Parathyroid adenoma (tissue), 2 donors: ENCODE measurements at regions not wholly inside any gene's neighbourhood (a gene's known extent, or its start where the extent isn't known, plus 50 kb on each side); places are given as distances from the start of the nearest gene placed in this dataset.

Experiments used
- H2AFZ ChIP-seq: fragments of 300-600 bp; sonication (generic); one replicate; pipeline ENCODE4 v1.7.0; 2017; ENCODE audit warnings: antibody characterized with exemption, mild to moderate bottlenecking
- H3K27ac ChIP-seq: fragments of 300-600 bp; sonication (generic); one replicate; pipeline ENCODE4 v1.7.0; 2017
- H3K27me3 ChIP-seq: fragments of 300-600 bp; sonication (generic); one replicate; pipeline ENCODE4 v1.7.0; 2017; ENCODE audit warnings: low read length; ENCODE audit not compliant: control insufficient read depth, insufficient read depth
- H3K36me3 ChIP-seq: fragments of 300-600 bp; sonication (generic); one replicate; pipeline ENCODE4 v1.7.0; 2017; ENCODE audit warnings: low read length; ENCODE audit not compliant: control insufficient read depth, insufficient read depth
- H3K4me1 ChIP-seq: fragments of 300-600 bp; sonication (generic); one replicate; pipeline ENCODE4 v1.7.0; 2017; ENCODE audit warnings: control low read depth
- H3K4me2 ChIP-seq: fragments of 300-600 bp; sonication (generic); one replicate; pipeline ENCODE4 v1.7.0; 2017; ENCODE audit warnings: low read length
- H3K4me3 ChIP-seq: fragments of 300-600 bp; sonication (generic); one replicate; pipeline ENCODE4 v1.7.0; 2017; ENCODE audit warnings: low read depth, low read length
- H3K79me2 ChIP-seq: fragments of 300-600 bp; sonication (generic); one replicate; pipeline ENCODE4 v1.7.0; 2017; ENCODE audit warnings: control low read depth
- H3K9ac ChIP-seq: fragments of 300-600 bp; sonication (generic); one replicate; pipeline ENCODE4 v1.7.0; 2017; ENCODE audit warnings: mild to moderate bottlenecking
- H3K9me3 ChIP-seq: fragments of 300-600 bp; sonication (generic); one replicate; pipeline ENCODE4 v1.7.0; 2017; ENCODE audit warnings: low read length; ENCODE audit not compliant: control insufficient read depth
- TF ChIP-seq, protein P1 (sequence below): fragments of 300-600 bp; sonication (generic); IDR thresholded peaks from one replicate; pipeline ENCODE4 v1.7.0; 2017; ENCODE audit warnings: antibody characterized with exemption, mild to moderate bottlenecking
- donor health status: primary hyperparathyroidism.

DNA sequence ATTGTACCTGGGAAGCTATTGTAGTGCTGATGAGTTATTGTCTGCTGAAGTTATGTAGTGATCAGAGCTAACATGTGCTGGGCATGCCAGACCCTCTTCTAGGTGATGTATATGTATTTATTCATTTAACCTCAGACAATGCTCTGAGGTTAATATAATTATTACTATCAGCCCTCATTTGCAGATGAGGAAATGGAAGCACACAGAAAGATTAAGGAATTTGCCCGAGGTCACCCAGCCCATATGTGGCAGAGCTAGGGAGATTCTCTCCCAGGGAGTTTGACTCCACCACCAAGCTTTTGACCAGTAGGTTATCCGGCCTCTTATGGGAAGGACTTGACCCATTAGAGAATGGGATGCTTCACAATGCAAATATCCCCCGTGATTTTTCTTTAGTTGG lies 114.2 kb upstream of the NAV2 start:
- no peaks in the 10 kb centered on the region for H3K36me3 ChIP-seq
- no peak overlapping the region for H3K4me2 ChIP-seq
- H3K27ac ChIP-seq = no peak overlapping the region
- no peaks in the 10 kb centered on the region for H3K27me3 ChIP-seq
- H3K4me1 ChIP-seq = no peaks in the 10 kb centered on the region
- no peak overlapping the region for H3K9ac ChIP-seq
- H2AFZ ChIP-seq = no peak overlapping the region
- no peaks in the 10 kb centered on the region for H3K9me3 ChIP-seq
- TF ChIP-seq, protein P1, sequence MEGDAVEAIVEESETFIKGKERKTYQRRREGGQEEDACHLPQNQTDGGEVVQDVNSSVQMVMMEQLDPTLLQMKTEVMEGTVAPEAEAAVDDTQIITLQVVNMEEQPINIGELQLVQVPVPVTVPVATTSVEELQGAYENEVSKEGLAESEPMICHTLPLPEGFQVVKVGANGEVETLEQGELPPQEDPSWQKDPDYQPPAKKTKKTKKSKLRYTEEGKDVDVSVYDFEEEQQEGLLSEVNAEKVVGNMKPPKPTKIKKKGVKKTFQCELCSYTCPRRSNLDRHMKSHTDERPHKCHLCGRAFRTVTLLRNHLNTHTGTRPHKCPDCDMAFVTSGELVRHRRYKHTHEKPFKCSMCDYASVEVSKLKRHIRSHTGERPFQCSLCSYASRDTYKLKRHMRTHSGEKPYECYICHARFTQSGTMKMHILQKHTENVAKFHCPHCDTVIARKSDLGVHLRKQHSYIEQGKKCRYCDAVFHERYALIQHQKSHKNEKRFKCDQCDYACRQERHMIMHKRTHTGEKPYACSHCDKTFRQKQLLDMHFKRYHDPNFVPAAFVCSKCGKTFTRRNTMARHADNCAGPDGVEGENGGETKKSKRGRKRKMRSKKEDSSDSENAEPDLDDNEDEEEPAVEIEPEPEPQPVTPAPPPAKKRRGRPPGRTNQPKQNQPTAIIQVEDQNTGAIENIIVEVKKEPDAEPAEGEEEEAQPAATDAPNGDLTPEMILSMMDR = no peak
- no peaks in the 10 kb centered on the region for H3K79me2 ChIP-seq
- H3K4me3 ChIP-seq = no peak overlapping the region

- no peaks in the 10 kb centered on the region for H3K27me3 ChIP-seq
- H3K4me3 ChIP-seq = no peak overlapping the region
- no peaks in the 10 kb centered on the region for H3K79me2 ChIP-seq
- H3K9me3 ChIP-seq = no peaks in the 10 kb centered on the region
- no peak overlapping the region for H2AFZ ChIP-seq
- H3K36me3 ChIP-seq = no peaks in the 10 kb centered on the region
- no peak overlapping the region for H3K9ac ChIP-seq
- no peak overlapping the region for H3K4me2 ChIP-seq
- TF ChIP-seq, protein P1 = no peak
- H3K4me1 ChIP-seq = no peaks in the 10 kb centered on the region
- H3K27ac ChIP-seq = no peak overlapping the region
These were observed 114.8 kb upstream of the NAV2 start for GRCh38 chr11:19597876-19598275.

GRCh38 chr11:19597206-19597605 lies 115.4 kb upstream of the NAV2 start:
- H3K9me3 ChIP-seq = no peaks in the 10 kb centered on the region
- H3K4me2 ChIP-seq = no peak overlapping the region
- H2AFZ ChIP-seq = no peak overlapping the region
- H3K36me3 ChIP-seq = no peaks in the 10 kb centered on the region
- TF ChIP-seq, protein P1 = no peak
- no peak overlapping the region for H3K27ac ChIP-seq
- H3K27me3 ChIP-seq = no peaks in the 10 kb centered on the region
- H3K79me2 ChIP-seq = no peaks in the 10 kb centered on the region
- H3K4me3 ChIP-seq = no peak overlapping the region
- H3K9ac ChIP-seq = no peak overlapping the region
- no peaks in the 10 kb centered on the region for H3K4me1 ChIP-seq

DNA sequence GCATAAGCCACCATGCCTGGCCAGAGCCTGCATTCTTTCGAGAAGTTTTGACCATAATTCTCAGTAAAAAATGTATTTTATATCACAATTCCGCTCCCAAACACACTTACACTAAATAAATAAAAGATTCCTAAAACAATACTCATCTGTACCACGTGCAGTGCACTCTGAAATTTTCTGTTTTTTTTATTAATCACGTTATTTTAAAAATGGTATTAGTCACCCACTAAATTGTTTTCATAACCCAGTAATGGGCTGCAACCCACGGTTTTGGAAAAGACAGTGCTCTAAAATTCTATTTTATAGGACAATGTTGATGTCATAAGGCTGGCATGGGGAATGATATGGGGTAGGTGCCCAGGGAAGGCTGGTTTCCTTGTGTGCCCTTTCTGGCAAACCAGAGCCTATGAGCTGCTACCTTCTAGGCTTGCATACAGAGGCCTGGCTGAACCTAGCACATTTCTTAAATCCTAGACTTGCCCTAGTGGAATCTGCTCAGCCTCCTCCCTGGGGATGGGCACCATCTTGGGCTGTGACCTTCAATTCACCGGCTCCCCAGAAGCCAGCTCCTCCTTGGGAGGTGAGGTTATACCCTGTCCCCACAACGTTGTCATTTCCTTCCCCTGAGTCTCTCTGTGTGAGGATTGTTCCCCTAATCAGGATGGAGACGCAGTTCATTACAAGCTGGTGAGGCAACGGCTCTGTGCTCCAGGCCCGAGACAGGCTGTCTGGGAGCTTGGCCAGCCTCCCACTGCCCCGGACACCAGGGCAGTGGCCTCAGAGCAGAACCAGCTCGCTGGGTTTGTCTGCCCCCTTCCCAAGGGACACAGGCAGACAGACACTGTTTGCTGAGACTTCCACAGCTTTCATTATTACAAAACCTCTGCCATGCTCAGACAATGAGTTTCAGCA lies 116.5 kb upstream of the NAV2 start:
- Histone ChIP-seq H3K36me3 (no peaks in the 10 kb centered on the region), H2AFZ (no peak overlapping the region), H3K4me2 (no peak overlapping the region), H3K9ac (no peak overlapping the region), H3K27me3 (no peaks in the 10 kb centered on the region), H3K79me2 (no peaks in the 10 kb centered on the region), H3K4me3 (no peak overlapping the region), H3K9me3 (no peaks in the 10 kb centered on the region), H3K27ac (no peak overlapping the region), H3K4me1 (no peaks in the 10 kb centered on the region)
- TF ChIP-seq, protein P1 = no peak

- Histone ChIP-seq H3K9ac (no peak overlapping the region), H3K4me2 (no peak overlapping the region), H3K27ac (no peak overlapping the region), H2AFZ (no peak overlapping the region), H3K27me3 (no peaks in the 10 kb centered on the region), H3K4me1 (no peaks in the 10 kb centered on the region), H3K79me2 (no peaks in the 10 kb centered on the region), H3K4me3 (no peak overlapping the region), H3K9me3 (no peaks in the 10 kb centered on the region), H3K36me3 (no peaks in the 10 kb centered on the region)
- TF ChIP-seq, protein P1 = no peak
These were observed 117.2 kb upstream of the NAV2 start for GRCh38 chr11:19595499-19595839.
